GM12874 (cell line): ENCODE measurements at regions not wholly inside any gene's neighbourhood (a gene's known extent, or its start where the extent isn't known, plus 50 kb on each side); places are given as distances from the start of the nearest gene placed in this dataset.

ENCODE experiments used
- TF ChIP-seq, protein P1 (sequence below): IDR thresholded peaks from 2 replicates; pipeline ENCODE4 v1.5.1; 2011; ENCODE audit warnings: low read depth, mild to moderate bottlenecking, control low read depth, low read length, moderate library complexity; ENCODE audit not compliant: insufficient read depth

DNA sequence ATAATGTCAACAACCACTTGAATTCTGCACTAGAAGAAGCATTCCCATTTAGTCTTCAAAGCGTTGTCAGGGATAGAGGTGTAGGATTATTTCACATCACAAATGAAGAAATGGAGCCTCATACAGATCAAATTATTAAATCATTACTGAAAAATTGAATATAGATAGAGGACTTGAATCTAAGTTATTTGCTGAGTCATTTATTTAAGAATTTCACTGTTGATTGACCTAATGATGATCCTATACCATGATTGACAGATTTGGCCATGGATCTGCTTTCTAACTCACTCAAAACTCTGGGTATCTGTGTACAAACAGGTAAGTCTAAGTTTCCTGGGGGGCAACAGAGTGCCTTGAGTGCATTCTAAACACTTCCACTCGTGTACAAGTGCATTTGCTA, 215.9 kb downstream of the BTBD3 start:
- TF ChIP-seq, protein P1, sequence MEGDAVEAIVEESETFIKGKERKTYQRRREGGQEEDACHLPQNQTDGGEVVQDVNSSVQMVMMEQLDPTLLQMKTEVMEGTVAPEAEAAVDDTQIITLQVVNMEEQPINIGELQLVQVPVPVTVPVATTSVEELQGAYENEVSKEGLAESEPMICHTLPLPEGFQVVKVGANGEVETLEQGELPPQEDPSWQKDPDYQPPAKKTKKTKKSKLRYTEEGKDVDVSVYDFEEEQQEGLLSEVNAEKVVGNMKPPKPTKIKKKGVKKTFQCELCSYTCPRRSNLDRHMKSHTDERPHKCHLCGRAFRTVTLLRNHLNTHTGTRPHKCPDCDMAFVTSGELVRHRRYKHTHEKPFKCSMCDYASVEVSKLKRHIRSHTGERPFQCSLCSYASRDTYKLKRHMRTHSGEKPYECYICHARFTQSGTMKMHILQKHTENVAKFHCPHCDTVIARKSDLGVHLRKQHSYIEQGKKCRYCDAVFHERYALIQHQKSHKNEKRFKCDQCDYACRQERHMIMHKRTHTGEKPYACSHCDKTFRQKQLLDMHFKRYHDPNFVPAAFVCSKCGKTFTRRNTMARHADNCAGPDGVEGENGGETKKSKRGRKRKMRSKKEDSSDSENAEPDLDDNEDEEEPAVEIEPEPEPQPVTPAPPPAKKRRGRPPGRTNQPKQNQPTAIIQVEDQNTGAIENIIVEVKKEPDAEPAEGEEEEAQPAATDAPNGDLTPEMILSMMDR: no peak

GRCh38 chr20:12152996-12153395, 235.3 kb downstream of the BTBD3 start:
- TF ChIP-seq, protein P1: no peak

DNA sequence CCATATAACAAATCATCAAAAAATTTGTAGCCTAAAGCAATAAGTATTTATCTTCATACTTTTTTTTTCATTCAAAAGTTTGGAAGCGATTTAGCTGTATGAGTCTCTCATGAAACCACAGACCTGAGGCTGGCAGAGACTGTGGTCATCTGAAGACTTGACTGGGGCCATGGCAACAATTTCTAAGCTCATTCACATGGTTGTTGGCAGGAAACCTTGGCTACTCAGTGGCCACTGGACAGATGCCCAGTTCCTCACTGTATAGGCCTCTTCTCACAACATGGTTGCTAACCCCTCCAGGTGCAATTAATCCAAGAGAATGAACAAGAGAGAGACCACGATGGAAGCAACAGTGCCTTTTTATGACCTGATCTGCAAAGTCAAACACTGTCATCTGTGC, 235.9 kb downstream of the BTBD3 start:
- TF ChIP-seq, protein P1: no peak

DNA sequence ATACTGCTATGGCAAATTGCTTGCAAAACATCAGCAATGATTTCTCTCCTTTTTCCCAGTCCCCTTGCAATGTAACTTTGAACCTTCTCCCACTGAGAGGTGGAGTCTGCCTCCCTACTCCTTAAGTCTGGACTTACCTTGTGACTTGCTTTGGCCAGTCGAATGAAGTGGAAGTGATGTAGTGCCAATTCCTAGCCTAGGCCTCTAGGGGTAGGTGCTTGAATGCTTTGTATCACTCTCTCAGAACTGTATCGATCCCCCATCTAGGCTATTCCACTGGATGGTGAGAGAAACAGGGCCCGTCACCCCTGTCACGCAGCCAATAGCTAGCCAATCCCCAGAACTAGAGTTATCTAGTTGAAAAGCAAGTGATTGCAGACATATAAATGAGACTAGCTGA, 238.6 kb downstream of the BTBD3 start:
- TF ChIP-seq, protein P1: no peak

GRCh38 chr20:12159261-12159660, 241.6 kb downstream of the BTBD3 start:
- TF ChIP-seq, protein P1: no peak

- TF ChIP-seq, protein P1: no peak
Observed at GRCh38 chr20:12161734-12162133, 244.0 kb downstream of the BTBD3 start.

- TF ChIP-seq, protein P1: no peak
Observed at GRCh38 chr20:12166053-12166717, 248.5 kb downstream of the BTBD3 start.
